Activated CD4-positive, alpha-beta T cell treated with anti-CD3 and anti-CD28 coated beads, Interleukin-2, amount 10 ng/mL, durations not matched to agents 24 days and 14 days (primary cell): ENCODE measurements at regions not wholly inside any gene's neighbourhood (a gene's known extent, or its start where the extent isn't known, plus 50 kb on each side); places are given as distances from the start of the nearest gene placed in this dataset.

Experiments
- DNase-seq: peaks from one replicate; pipeline ENCODE4 v3.0.0; 2022
- H3K27ac Mint-ChIP-seq: one replicate; pipeline ENCODE4 v1.8.0; 2022; ENCODE audit warnings: mild to moderate bottlenecking, mixed read lengths
- H3K27me3 Mint-ChIP-seq: one replicate; pipeline ENCODE4 v1.8.0; 2022; ENCODE audit warnings: mixed read lengths
- H3K36me3 Mint-ChIP-seq: one replicate; pipeline ENCODE4 v1.8.0; 2022; ENCODE audit warnings: low read depth, mild to moderate bottlenecking, mixed read lengths
- H3K4me1 Mint-ChIP-seq: one replicate; pipeline ENCODE4 v1.8.0; 2021; ENCODE audit warnings: mixed read lengths
- H3K4me3 Mint-ChIP-seq: one replicate; pipeline ENCODE4 v1.8.0; 2022; ENCODE audit warnings: mild to moderate bottlenecking, moderate library complexity, mixed read lengths
- H3K9me3 Mint-ChIP-seq: one replicate; pipeline ENCODE4 v1.8.0; 2021; ENCODE audit warnings: mixed read lengths
- intact Hi-C: fragments of 100-400 bp; cut with micrococcal nuclease; formaldehyde crosslinking; loops from one replicate; pipeline ENCODE4 v1.15.1; 2023

DNA sequence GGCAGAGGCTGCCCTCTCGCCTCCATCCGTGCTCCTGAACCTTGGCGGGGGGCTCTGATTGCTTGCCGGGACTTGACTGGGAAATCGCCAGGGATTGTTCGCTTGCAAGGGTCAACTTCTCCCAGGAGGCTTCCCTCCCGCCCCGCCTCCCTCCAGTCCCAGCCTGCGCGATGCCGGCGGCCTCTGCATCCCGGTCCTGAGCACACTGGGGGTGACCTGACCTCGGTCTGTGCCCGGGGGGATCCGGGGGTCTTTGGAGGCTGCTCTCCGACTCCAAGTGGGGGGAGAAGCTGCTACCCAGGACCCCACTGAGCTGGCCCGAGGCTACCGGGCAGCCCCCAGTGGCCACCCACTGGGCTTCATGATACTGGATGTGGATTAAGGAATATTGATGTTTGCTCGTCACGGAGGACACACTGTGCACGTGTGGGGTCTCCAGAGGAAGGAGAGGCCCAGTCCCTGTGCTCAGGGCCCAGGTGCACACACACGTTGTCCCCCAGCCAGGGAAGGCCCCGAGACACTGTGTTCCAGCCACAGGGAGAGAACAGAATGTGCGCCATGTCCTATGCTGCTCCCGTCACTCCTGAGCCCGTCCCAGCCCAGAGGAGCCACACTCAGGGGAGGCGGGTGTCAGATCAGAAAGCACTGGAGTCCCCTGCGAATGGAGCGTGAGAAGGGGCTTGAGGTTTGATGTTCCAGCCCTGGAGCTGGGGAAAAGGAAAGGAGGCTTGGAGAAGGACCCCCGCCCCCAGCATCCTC, 55.9 kb upstream of the NKX1-1 start:
- Mint-ChIP-seq H3K27ac (no peak overlapping the region), H3K27me3 (peaks cover 7% of the 10 kb centered on the region), H3K36me3 (no peaks in the 10 kb centered on the region), H3K9me3 (peaks cover 4% of the 10 kb centered on the region), H3K4me1 (no peaks in the 10 kb centered on the region), H3K4me3 (no peak overlapping the region)
- no peak for DNase-seq
- intact Hi-C loops = no loop called here

DNA sequence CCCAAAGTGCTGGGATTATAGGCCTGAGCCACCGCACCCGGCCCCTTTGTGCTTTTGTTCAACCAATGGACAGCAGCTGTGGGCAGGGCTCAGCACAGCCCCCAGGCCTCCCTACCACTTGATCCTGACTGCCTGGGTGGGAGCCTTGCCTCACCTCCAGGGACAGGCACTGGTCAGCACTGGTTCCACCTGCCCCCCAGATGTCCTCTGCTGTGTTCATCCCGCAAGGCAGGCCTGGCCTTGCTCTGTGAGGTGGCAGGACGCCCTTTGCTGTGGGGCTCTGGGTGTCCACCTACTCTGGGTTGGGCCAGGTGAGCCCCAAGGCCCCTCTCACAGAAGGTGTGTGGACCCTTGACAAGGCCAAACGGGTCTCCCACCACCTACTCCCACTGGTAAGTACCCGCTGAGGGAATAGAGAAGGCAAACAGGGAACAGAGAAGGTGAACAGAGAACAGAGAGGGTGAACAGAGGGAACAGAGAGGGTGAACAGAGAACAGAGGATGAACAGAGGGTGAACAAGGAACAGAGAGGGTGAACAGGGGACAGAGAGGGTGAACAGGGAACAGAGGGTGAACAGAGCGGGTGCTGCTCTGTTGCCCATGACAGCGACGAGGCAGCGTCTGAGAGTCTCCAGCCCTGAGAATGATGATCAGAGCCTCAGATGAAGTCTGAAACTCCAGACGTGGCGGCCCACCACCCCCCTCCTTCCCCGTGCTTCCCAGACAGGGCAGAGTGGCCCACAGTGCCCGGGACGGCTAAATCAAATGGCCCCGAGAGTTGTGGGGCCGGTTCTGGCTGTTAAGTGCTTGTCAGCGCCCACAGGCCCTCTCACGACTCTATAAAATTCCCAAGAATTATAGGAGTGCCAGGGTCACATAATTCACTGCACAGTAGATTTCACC, 55.0 kb upstream of the NKX1-1 start:
- intact Hi-C loops = no loop called here
- Mint-ChIP-seq H3K4me3 (no peak overlapping the region), H3K27ac (no peak overlapping the region), H3K9me3 (peaks cover 9% of the 10 kb centered on the region), H3K36me3 (no peaks in the 10 kb centered on the region), H3K27me3 (peaks cover 7% of the 10 kb centered on the region), H3K4me1 (no peaks in the 10 kb centered on the region)
- no peak for DNase-seq

DNA sequence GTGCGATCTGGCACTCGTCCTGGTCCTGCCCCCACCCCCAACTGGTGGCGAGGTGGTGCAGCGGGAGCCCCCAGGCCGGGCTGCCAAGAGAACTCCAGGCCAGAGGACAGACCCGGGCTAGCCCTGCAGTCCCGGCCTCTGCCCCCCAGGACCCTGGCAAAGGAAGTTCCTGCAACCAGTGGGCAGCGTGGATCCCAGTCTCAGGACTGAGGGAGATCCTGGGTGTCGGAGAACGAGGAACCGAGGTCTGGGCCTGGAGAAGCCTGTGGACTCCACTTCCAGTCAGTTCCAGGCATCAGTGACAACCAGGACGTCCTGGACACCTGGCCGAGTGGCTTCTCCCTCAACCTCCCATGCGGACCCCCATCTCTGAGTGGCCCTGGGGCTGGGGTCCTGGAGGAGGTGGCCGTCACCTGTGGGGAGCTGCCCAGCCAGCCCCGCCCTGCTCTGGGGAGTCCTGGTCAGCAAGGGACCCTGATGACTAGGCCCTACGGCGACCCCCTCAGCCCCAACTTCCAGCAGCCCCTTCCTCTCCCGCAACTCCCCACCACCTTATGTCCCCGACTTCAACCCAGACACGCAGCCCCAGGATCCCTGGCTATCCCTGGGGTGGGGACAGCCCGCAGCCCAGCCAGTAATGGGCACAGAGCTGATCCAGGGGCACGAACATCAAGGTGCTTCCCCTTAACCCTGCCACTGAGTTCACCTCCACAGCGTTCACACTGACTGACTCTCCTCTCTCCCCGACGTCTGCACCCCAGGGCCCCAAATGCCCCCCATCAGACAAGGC, 53.7 kb upstream of the NKX1-1 start:
- no peak for DNase-seq
- no peak overlapping the region for H3K4me3 Mint-ChIP-seq
- no peak overlapping the region for H3K27ac Mint-ChIP-seq
- peaks cover 9% of the 10 kb centered on the region for H3K9me3 Mint-ChIP-seq
- peaks cover 7% of the 10 kb centered on the region for H3K27me3 Mint-ChIP-seq
- intact Hi-C loops = no loop called here
- no peaks in the 10 kb centered on the region for H3K36me3 Mint-ChIP-seq
- no peaks in the 10 kb centered on the region for H3K4me1 Mint-ChIP-seq

DNA sequence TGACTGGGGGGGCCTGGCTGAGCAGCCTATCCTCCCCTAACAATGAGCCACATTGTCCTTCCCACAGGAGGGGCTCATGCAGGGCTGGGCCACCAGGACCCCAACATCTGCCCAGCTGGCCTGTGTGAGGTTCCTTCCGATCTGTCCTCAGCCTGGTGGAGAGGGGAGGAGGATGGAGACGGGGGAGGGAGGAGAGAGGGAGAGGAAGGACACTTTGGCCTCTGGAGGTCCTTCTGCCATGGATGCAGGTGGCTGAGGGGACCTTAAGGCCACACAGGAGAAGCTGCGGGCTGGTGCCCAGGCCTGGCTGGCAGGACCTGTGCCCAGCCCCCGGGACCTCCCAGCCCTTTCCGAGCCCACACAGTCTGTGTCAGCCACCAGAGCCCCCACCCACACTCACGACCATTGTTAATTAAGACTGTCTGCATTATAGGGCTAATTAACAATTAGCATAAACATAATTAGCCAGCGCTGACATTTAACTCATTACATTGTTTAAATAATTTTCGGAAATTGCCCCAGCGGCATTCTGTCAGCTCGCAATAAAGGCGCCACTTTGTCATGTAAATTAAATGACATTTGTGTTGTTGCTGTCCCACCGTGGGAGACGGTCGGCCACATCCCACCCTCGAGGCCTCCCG, 53.0 kb upstream of the NKX1-1 start:
- Mint-ChIP-seq H3K36me3 (no peaks in the 10 kb centered on the region), H3K4me3 (no peak overlapping the region), H3K27ac (no peak overlapping the region), H3K4me1 (no peaks in the 10 kb centered on the region), H3K27me3 (peaks cover 7% of the 10 kb centered on the region), H3K9me3 (peaks cover 9% of the 10 kb centered on the region)
- intact Hi-C loops = no loop called here
- no peak for DNase-seq

- intact Hi-C loops = no loop called here
- Mint-ChIP-seq H3K27me3 (peaks cover 7% of the 10 kb centered on the region), H3K4me3 (no peak overlapping the region), H3K36me3 (no peaks in the 10 kb centered on the region), H3K4me1 (no peaks in the 10 kb centered on the region), H3K27ac (no peak overlapping the region), H3K9me3 (peaks cover 14% of the 10 kb centered on the region)
- DNase-seq = no peak
These were observed 52.3 kb upstream of the NKX1-1 start for GRCh38 chr4:1458581-1458980.
